Renal cortex interstitium (tissue), 11 donors: ENCODE measurements at regions not wholly inside any gene's neighbourhood (a gene's known extent, or its start where the extent isn't known, plus 50 kb on each side); places are given as distances from the start of the nearest gene placed in this dataset.
"Not testable (repeated sequence)": the region's sequence is repeated elsewhere in the genome, so short reads cannot be mapped to it uniquely, and the experiment has no call there.

Experiments
- DNase-seq, 11 donors: peaks; one replicate each; pipeline ENCODE4 v3.0.0-alpha.2; 2013; ENCODE audit warnings: low read depth in 9 of 11, low spot score in 4 of 11; ENCODE audit errors: extremely low read depth in 1 of 11

DNA sequence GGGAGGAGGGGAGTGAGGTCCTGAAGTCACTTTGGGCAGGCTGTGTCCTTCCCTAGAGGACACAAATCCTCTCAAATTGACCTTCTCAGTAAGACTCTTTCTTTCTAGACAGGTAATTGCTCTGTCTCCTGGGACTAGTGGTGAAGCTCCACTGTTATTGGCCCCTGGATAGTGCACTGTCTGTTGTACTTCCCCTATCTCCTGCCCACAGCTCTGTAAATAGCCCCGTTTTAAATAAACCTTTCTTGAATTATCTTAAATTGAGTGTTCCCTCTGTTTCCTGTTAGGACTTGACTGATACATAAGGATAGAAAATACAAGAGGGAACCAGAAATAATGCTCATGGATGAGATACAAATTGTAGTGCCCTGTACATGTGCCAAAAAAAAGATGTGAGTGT lies 229.5 kb upstream of the USP24 start:
- no peak for DNase-seq

- no peak for DNase-seq
Measured at GRCh38 chr1:55443175-55443915, 228.2 kb upstream of the USP24 start.

GRCh38 chr1:55441489-55441888 lies 226.3 kb upstream of the USP24 start:
- no peak for DNase-seq

DNA sequence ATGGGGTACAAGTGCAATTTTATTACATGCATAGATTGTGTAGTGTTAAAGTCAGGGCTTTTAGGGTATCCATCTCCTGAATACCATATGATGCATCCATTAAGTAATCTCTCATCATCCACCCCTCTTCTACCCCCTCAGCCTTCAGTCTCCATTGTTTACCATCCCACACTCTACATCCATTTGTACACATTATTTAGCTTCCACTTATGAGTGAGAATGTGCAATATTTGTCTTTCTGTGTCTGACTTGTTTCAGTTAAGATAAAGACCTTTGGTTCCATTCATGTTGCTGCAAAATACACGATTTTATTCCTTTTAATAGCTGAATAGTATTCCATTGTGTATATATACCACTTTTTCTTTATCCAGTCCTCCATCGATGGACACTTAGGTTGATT lies 222.5 kb upstream of the USP24 start:
- DNase-seq, result no peak

- not testable (repeated sequence) for DNase-seq
Measured at GRCh38 chr1:55430720-55431119, 215.6 kb upstream of the USP24 start.

DNA sequence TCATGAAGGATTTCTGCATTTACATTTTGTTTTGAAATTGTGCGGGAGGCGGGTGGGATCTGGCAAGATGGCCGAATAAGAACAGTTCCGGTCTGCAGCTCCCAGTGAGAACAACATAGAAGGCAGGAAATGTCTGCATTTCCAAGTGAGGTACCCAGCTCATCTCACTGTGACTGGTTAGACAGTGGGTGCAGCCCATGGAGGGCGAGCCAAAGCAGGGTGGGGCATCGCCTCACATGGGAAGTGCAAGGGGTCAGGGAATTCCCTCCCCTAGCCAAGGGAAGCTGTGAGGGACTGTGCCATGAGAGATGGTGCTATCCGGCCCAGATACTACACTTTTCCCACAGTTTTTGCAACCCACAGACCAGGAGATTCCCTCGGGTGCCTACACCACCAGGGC lies 215.0 kb upstream of the USP24 start:
- not testable (repeated sequence) for DNase-seq

DNA sequence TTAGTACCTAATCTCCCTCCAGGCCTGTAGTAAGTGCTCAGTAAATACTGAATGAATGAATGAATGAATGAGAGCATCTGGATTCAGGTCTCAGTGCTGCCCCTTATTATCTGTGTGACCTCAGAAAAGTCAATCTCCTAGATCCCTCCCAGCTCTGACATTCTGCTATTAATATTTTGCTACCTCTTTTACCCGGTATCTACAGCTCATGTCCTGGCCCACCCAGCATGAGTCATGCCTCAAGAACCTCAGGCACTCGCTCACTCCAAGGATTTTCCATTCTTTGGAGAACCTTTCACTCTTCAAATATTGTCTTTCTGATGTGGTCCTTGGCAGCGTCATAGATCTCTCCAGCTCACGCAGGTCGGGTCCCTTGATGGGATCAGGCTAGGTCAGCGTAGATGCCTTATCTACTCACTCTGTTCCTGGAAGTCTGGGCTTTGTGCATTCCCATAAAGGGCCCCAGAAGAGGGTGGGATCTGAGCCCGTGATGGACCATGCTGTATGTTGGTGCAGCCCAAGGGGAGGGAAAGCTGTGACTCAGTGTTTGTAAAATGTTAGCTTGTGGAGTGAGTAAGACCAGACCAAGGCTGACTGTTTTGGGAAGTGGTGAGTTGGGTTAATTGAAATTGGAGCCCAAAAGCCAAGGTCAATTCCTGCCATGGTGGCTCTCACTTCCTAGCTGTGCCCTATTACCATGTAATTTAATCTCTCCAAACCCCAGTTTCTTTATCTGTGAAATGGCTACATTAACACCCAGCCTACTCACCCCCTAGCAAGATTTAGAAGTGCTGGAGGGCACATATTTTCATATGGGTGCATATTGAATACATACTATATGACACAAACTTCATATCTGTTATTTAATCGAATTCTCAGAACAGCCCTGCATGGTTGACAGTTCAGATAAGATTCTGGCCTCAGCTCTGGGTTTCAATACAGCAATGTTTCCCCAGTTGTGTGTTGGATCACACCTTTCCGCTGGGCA lies 214.1 kb upstream of the USP24 start:
- DNase-seq, result no peak

GRCh38 chr1:55428231-55428630 lies 213.1 kb upstream of the USP24 start:
- DNase-seq, result no peak

- no peak for DNase-seq
Measured at GRCh38 chr1:55427606-55428005, 212.4 kb upstream of the USP24 start.

DNA sequence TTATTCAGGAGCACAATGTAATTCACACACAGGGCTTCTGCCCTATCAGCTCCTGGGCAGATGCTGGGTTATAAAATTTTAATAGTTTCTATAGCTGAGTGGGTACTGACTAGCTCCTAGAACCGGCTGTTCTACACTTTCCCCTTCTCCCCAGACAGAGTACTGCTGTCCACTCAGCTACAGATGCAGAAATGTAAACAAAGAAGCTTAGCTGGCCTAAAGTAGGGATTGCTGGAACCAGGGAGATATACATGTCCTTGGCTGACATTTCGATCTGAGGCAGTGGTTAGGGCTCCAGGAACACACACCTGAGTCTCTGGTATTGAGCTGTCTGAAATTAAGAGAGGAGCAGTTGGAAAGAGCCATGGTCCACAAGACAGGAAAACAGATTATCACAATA lies 211.5 kb upstream of the USP24 start:
- DNase-seq, result no peak

- no peak for DNase-seq
Measured at GRCh38 chr1:55426156-55426555, 211.0 kb upstream of the USP24 start.

DNA sequence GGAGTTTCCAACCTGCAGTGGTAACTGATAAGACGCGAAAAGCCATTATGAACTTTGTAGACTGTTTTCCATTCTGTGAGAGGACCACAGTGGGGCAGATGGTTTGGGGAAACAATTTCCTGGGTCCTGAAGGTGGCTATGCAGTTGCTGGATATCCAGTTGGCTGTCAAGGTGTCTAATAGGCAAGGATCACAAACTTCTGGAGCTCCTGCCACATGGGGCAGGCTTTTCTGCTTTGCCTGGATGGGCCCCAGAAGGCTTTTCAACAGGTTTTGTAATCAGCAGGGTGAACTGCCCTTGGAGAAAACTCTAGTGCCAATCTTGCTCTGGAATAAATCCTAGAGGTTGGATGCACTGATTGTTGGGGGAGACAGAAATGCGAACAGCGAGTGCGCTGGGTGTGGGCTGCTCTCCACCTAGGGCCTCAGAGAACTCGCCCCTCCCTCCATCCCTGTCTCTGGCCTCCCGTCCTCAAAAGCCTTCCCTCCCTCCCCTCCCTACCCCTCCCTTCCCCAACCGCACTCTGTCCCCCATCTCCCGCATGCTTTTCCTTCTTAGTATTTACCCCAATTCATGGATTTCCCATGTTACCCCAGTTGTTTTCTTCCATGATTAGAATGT lies 210.3 kb upstream of the USP24 start:
- no peak for DNase-seq

- DNase-seq, result no peak
Measured at GRCh38 chr1:55423376-55423775, 208.2 kb upstream of the USP24 start.

- DNase-seq, result no peak
Measured at GRCh38 chr1:55420929-55421716, 206.0 kb upstream of the USP24 start.

GRCh38 chr1:55420026-55420425 lies 204.9 kb upstream of the USP24 start:
- DNase-seq, result no peak

DNA sequence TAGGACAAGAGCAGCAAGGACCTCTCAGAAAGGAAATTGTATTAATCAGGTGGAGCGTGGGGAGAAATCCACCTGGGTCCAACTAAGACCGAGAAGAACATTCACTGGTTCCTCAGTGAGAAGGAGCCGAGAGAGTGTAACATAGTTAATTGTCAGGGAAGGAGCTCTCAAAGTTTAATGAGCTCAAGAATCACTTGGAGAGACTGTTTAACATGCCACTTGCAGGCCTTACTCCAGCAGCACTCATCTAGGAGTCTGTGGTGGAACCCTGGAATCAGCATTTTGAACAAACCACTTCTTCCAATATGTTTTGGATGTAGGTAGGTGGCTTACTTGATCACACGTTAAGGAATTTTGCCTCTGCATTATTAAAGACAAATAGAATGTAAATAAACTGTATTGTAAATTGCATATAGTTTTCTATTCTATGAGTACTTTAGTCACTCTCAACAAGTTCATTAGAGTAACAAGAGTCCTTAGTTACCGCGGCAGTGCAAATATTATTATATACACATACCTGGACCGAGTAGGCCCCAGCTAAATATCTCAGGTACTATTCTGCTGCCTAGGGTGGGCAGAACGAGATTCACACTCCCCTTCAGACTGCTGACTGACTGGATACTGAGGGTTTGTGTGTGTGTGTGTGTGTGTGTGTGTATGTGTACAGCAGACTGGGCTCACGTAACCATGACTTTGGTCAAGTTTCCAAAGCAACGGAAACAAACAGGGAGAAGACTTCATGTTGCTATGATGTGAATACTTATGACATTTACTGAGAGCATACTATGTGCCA lies 203.2 kb upstream of the USP24 start:
- no peak for DNase-seq

- DNase-seq, result no peak
Measured at GRCh38 chr1:55416164-55416842, 201.1 kb upstream of the USP24 start.

DNA sequence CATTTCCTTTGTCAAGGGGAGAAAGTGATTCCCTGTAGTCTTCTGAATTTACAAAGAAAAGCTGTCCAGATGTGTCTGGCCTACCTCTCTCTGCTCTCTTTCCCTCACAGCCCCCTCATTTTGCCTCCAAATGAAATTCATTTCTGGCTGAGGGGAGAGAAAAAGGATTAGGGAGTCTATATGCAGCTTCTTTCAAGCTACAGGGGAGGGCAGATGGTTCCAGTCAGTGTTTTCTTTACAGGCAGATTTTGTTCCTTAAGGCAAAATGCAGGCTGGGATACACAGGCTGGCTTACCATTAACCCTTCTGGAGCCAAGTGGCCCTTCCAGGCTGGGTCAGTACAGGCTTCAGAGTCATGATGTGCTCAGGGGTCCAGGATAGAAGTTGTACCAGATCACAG lies 198.1 kb upstream of the USP24 start:
- DNase-seq, result no peak
